ENCODE measurements at regions not wholly inside any gene's neighbourhood (a gene's known extent, or its start where the extent isn't known, plus 50 kb on each side); places are given as distances from the start of the nearest gene placed in this dataset.

GRCh38 chr5:89967771-89968444 lies 441.6 kb downstream of the CETN3 start:
- no peaks in the 10 kb centered on the region for H3K9me3 ChIP-seq
- no peaks in the 10 kb centered on the region for H3K27me3 ChIP-seq
- no peak overlapping the region for H3K27ac ChIP-seq
- H3K4me1 ChIP-seq, result no peaks in the 10 kb centered on the region
- intact Hi-C loops (cut with DNase I; ENCODE audit: low total_unique reads), result no loop called here
- TF ChIP-seq POLR2A (IDR thresholded peaks at IDR 0.05) (no peak), CTCF (IDR thresholded peaks at IDR 0.05) (no peak), POLR2AphosphoS5 (IDR thresholded peaks at IDR 0.05) (no peak)
- no peaks in the 10 kb centered on the region for H3K36me3 ChIP-seq
- no peak overlapping the region for H3K4me3 ChIP-seq
- no peak for DNase-seq (ENCODE audit: low spot score in 2 of 2)

- no peaks in the 10 kb centered on the region for H3K9me3 ChIP-seq
- no peak for DNase-seq (ENCODE audit: low spot score in 2 of 2)
- intact Hi-C loops (cut with DNase I; ENCODE audit: low total_unique reads), result no loop called here
- no peaks in the 10 kb centered on the region for H3K4me1 ChIP-seq
- H3K4me3 ChIP-seq, result no peak overlapping the region
- H3K27me3 ChIP-seq, result no peaks in the 10 kb centered on the region
- H3K27ac ChIP-seq, result no peak overlapping the region
- no peaks in the 10 kb centered on the region for H3K36me3 ChIP-seq
- no peak for TF ChIP-seq POLR2AphosphoS5 (IDR thresholded peaks at IDR 0.05)
- no peak for TF ChIP-seq CTCF (IDR thresholded peaks at IDR 0.05)
- TF ChIP-seq POLR2A (IDR thresholded peaks at IDR 0.05), result no peak
Observed at GRCh38 chr5:89956838-89957237, 452.7 kb downstream of the CETN3 start.

- TF ChIP-seq POLR2AphosphoS5 (IDR thresholded peaks at IDR 0.05) (no peak), POLR2A (IDR thresholded peaks at IDR 0.05) (no peak), CTCF (IDR thresholded peaks at IDR 0.05) (no peak)
- intact Hi-C loops (cut with DNase I; ENCODE audit: low total_unique reads), result no loop called here
- no peaks in the 10 kb centered on the region for H3K36me3 ChIP-seq
- DNase-seq (ENCODE audit: low spot score in 2 of 2), result no peak
- H3K4me1 ChIP-seq, result no peaks in the 10 kb centered on the region
- no peaks in the 10 kb centered on the region for H3K9me3 ChIP-seq
- no peaks in the 10 kb centered on the region for H3K27me3 ChIP-seq
- H3K27ac ChIP-seq, result no peak overlapping the region
- no peak overlapping the region for H3K4me3 ChIP-seq
Observed at GRCh38 chr5:89954916-89955315, 454.6 kb downstream of the CETN3 start.

- no peak for TF ChIP-seq POLR2AphosphoS5 (IDR thresholded peaks at IDR 0.05)
- no peak for TF ChIP-seq CTCF (IDR thresholded peaks at IDR 0.05)
- TF ChIP-seq POLR2A (IDR thresholded peaks at IDR 0.05), result no peak
- Histone ChIP-seq H3K27ac (no peak overlapping the region), H3K27me3 (no peaks in the 10 kb centered on the region), H3K4me1 (no peaks in the 10 kb centered on the region), H3K9me3 (no peaks in the 10 kb centered on the region), H3K4me3 (no peak overlapping the region), H3K36me3 (no peaks in the 10 kb centered on the region)
- no peak for DNase-seq (ENCODE audit: low spot score in 2 of 2)
- intact Hi-C loops (cut with DNase I; ENCODE audit: low total_unique reads), result no loop called here
Observed at GRCh38 chr5:89951876-89952275, 457.7 kb downstream of the CETN3 start.

- intact Hi-C loops (cut with DNase I; ENCODE audit: low total_unique reads), result no loop called here
- H3K4me3 ChIP-seq, result no peak overlapping the region
- H3K36me3 ChIP-seq, result no peaks in the 10 kb centered on the region
- no peaks in the 10 kb centered on the region for H3K4me1 ChIP-seq
- H3K27ac ChIP-seq, result no peak overlapping the region
- no peaks in the 10 kb centered on the region for H3K9me3 ChIP-seq
- DNase-seq (ENCODE audit: low spot score in 2 of 2), result no peak
- TF ChIP-seq POLR2A (IDR thresholded peaks at IDR 0.05), result no peak
- no peak for TF ChIP-seq POLR2AphosphoS5 (IDR thresholded peaks at IDR 0.05)
- no peak for TF ChIP-seq CTCF (IDR thresholded peaks at IDR 0.05)
- H3K27me3 ChIP-seq, result no peaks in the 10 kb centered on the region
Observed at GRCh38 chr5:89950234-89950633, 459.3 kb downstream of the CETN3 start.
